HepG2 (cell line): ENCODE measurements at regions not wholly inside any gene's neighbourhood (a gene's known extent, or its start where the extent isn't known, plus 50 kb on each side); places are given as distances from the start of the nearest gene placed in this dataset.
A peak's percentile ranks its signal among the peaks of the same experiment; 100 is the strongest.

Experiments
- ARID5B ChIP-seq: IDR thresholded peaks from 2 replicates; pipeline ENCODE4 v1.4.0; 2020; ENCODE audit warnings: mild to moderate bottlenecking, missing genetic modification reagents
- MYC ChIP-seq: sonication (generic); formaldehyde crosslinking; IDR thresholded peaks from 2 replicates; pipeline ENCODE4 v1.9.0; 2021; ENCODE audit warnings: missing genetic modification reagents, borderline replicate concordance
- SALL1 ChIP-seq: sonication (generic); formaldehyde crosslinking; IDR thresholded peaks from 2 replicates; pipeline ENCODE4 v1.8.0; 2022; ENCODE audit warnings: mild to moderate bottlenecking, missing genetic modification reagents
- YY1 ChIP-seq: IDR thresholded peaks from 2 replicates; pipeline ENCODE4 v1.6.1; 2011; ENCODE audit warnings: low read length, low read depth, moderate library complexity, mild to moderate bottlenecking; ENCODE audit not compliant: insufficient read depth, insufficient replicate concordance
- ZC3H13 ChIP-seq: sonication (generic); formaldehyde crosslinking; IDR thresholded peaks from 2 replicates; pipeline ENCODE4 v1.8.1; 2023; ENCODE audit warnings: mild to moderate bottlenecking, missing genetic modification reagents, moderate library complexity
- ZFX ChIP-seq: sonication (generic); formaldehyde crosslinking; IDR thresholded peaks from 2 replicates; pipeline ENCODE4 v1.4.0; 2020; ENCODE audit warnings: mild to moderate bottlenecking, low read depth, missing genetic modification reagents, moderate library complexity
- ZMYM4 ChIP-seq: sonication (generic); formaldehyde crosslinking; IDR thresholded peaks from 2 replicates; pipeline ENCODE4 v1.8.1; 2023; ENCODE audit warnings: mild to moderate bottlenecking, missing genetic modification reagents
- ZNF205 ChIP-seq: IDR thresholded peaks from 2 replicates; pipeline ENCODE4 v1.6.1; 2018; ENCODE audit warnings: missing biosample characterization, missing genetic modification reagents
- ZNF367 ChIP-seq: sonication (generic); formaldehyde crosslinking; IDR thresholded peaks from 2 replicates; pipeline ENCODE4 v1.4.0; 2020; ENCODE audit warnings: missing genetic modification reagents, borderline replicate concordance
- ZNF574 ChIP-seq: sonication (generic); formaldehyde crosslinking; IDR thresholded peaks from 2 replicates; pipeline ENCODE4 v1.4.0; 2020; ENCODE audit warnings: missing genetic modification reagents
- ZNF768 ChIP-seq: sonication (generic); formaldehyde crosslinking; IDR thresholded peaks from 2 replicates; pipeline ENCODE4 v1.4.0; 2020; ENCODE audit warnings: missing genetic modification reagents
- ZNF883 ChIP-seq: sonication (generic); formaldehyde crosslinking; IDR thresholded peaks from 2 replicates; pipeline ENCODE4 v1.5.1; 2020; ENCODE audit warnings: mild to moderate bottlenecking, missing genetic modification reagents; ENCODE audit errors: not compliant biosample characterization
- TF ChIP-seq, protein P1 (sequence below): sonication (generic); formaldehyde crosslinking; IDR thresholded peaks from one replicate; pipeline ENCODE4 v1.5.1; 2020; ENCODE audit warnings: mild to moderate bottlenecking, missing genetic modification reagents; ENCODE audit errors: not compliant biosample characterization

GRCh38 chr12:77324763-77325468, 259.5 kb upstream of the E2F7 start (continued):
- TF ChIP-seq, protein P1, sequence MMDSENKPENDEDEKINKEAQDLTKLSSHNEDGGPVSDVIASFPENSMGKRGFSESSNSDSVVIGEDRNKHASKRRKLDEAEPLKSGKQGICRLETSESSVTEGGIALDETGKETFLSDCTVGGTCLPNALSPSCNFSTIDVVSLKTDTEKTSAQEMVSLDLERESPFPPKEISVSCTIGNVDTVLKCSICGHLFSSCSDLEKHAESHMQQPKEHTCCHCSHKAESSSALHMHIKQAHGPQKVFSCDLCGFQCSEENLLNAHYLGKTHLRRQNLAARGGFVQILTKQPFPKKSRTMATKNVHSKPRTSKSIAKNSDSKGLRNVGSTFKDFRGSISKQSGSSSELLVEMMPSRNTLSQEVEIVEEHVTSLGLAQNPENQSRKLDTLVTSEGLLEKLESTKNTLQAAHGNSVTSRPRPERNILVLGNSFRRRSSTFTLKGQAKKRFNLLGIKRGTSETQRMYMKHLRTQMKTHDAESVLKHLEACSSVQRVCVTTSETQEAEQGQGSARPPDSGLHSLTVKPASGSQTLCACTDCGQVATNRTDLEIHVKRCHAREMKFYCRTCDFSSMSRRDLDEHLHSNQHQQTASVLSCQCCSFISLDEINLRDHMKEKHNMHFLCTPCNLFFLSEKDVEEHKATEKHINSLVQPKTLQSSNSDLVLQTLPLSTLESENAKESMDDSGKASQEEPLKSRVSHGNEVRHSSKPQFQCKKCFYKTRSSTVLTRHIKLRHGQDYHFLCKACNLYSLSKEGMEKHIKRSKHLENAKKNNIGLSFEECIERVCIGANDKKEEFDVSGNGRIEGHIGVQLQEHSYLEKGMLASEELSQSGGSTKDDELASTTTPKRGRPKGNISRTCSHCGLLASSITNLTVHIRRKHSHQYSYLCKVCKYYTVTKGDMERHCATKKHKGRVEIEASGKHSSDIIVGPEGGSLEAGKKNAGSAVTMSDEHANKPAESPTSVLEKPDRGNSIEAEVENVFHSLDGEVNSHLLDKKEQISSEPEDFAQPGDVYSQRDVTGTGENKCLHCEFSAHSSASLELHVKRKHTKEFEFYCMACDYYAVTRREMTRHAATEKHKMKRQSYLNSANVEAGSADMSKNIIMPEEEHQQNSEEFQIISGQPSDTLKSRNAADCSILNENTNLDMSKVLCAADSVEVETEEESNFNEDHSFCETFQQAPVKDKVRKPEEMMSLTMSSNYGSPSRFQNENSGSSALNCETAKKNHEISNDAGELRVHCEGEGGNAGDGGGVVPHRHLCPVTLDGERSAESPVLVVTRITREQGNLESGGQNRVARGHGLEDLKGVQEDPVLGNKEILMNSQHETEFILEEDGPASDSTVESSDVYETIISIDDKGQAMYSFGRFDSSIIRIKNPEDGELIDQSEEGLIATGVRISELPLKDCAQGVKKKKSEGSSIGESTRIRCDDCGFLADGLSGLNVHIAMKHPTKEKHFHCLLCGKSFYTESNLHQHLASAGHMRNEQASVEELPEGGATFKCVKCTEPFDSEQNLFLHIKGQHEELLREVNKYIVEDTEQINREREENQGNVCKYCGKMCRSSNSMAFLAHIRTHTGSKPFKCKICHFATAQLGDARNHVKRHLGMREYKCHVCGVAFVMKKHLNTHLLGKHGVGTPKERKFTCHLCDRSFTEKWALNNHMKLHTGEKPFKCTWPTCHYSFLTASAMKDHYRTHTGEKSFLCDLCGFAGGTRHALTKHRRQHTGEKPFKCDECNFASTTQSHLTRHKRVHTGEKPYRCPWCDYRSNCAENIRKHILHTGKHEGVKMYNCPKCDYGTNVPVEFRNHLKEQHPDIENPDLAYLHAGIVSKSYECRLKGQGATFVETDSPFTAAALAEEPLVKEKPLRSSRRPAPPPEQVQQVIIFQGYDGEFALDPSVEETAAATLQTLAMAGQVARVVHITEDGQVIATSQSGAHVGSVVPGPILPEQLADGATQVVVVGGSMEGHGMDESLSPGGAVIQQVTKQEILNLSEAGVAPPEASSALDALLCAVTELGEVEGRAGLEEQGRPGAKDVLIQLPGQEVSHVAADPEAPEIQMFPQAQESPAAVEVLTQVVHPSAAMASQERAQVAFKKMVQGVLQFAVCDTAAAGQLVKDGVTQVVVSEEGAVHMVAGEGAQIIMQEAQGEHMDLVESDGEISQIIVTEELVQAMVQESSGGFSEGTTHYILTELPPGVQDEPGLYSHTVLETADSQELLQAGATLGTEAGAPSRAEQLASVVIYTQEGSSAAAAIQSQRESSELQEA (CRISPR knock-in tag), result no peak
- TF ChIP-seq ZNF574 (peak; percentile 74), YY1 (peak; percentile 26), MYC (CRISPR knock-in tag) (0 out of 2 replicates have a peak, but pooled peaks have one; percentile 19), ZNF883 (CRISPR knock-in tag) (no peak), ARID5B (CRISPR knock-in tag) (peak; percentile 43; the same call in 1 of the 2 replicates), ZNF768 (peak; percentile 45; the same call in 1 of the 2 replicates), SALL1 (peak; percentile 40; the same call in 1 of the 2 replicates), ZNF205 (peak; percentile 66; the same call in 1 of the 2 replicates), ZFX (CRISPR knock-in tag) (peak; percentile 49), ZC3H13 (CRISPR knock-in tag) (no peak), ZNF367 (0 out of 2 replicates have a peak, but pooled peaks have one; percentile 13), ZMYM4 (CRISPR knock-in tag) (peak; percentile 47; the same call in 1 of the 2 replicates)
